EL (cell line): ENCODE measurements at regions not wholly inside any gene's neighbourhood (a gene's known extent, or its start where the extent isn't known, plus 50 kb on each side); places are given as distances from the start of the nearest gene placed in this dataset.
"Not testable (repeated sequence)": the region's sequence is repeated elsewhere in the genome, so short reads cannot be mapped to it uniquely, and the experiment has no call there.

Experiments used
- DNase-seq: peaks from one replicate; pipeline ENCODE4 v3.0.0-alpha.2; 2016

GRCh38 chr10:15428681-15429080, 57.6 kb upstream of the FAM171A1 start:
- no peak for DNase-seq

GRCh38 chr10:15427843-15428414, 56.8 kb upstream of the FAM171A1 start:
- peak; percentile 55 for DNase-seq

DNA sequence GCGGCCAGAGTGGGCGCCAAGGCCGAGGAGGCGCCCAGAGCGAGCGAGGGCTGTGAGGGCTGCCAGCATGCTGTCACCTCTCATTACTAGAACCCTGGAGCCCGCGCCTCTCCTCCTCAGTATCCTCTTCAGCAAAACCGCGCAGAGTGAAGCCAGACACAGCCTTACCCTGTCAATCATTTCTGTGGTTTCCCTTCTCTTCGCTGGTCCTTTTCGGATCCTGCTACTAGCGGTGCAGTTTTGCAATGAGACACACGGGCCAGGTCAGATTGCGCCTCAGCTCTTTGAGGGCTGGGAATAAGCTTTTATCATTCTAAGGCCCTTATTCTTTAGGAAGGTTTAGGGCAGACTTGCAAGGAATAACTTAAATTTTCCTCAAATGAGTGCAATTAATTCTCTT, 55.5 kb upstream of the FAM171A1 start:
- no peak for DNase-seq

GRCh38 chr10:15426115-15426514, 55.0 kb upstream of the FAM171A1 start:
- no peak for DNase-seq

GRCh38 chr10:15421875-15422274, 50.8 kb upstream of the FAM171A1 start:
- DNase-seq: not testable (repeated sequence)
